IPS DF 6.9 (cell line): ENCODE measurements at regions not wholly inside any gene's neighbourhood (a gene's known extent, or its start where the extent isn't known, plus 50 kb on each side); places are given as distances from the start of the nearest gene placed in this dataset.

Source experiments
- DNase-seq: peaks from one replicate; pipeline ENCODE4 v3.0.0-alpha.2; 2013; ENCODE audit warnings: low read depth, low spot score
- H3K27ac ChIP-seq: one replicate; pipeline ENCODE4 v1.5.1; 2013; ENCODE audit warnings: low read length, control low read depth
- H3K27me3 ChIP-seq: 2 replicates; pipeline ENCODE4 v1.6.1; 2013; ENCODE audit warnings: mild to moderate bottlenecking, low read length; ENCODE audit not compliant: control insufficient read depth, insufficient read depth
- H3K36me3 ChIP-seq: 2 replicates; pipeline ENCODE4 v1.6.1; 2013; ENCODE audit warnings: low read length; ENCODE audit not compliant: control insufficient read depth, insufficient read depth
- H3K4me1 ChIP-seq: 2 replicates; pipeline ENCODE4 v1.6.1; 2013; ENCODE audit warnings: low read length; ENCODE audit not compliant: control insufficient read depth, insufficient read depth
- H3K4me3 ChIP-seq: 2 replicates; pipeline ENCODE4 v1.5.1; 2013; ENCODE audit warnings: mild to moderate bottlenecking, low read length
- H3K9me3 ChIP-seq: 2 replicates; pipeline ENCODE4 v1.6.1; 2013; ENCODE audit warnings: low read length, inconsistent platforms; ENCODE audit not compliant: control insufficient read depth, insufficient read depth
- WGBS: extraction: QIAGEN DNeasy Blood & Tissue Kit; methylation state at CpG from one replicate; pipeline ENCODE4 v1.1.7; 2013; ENCODE audit warnings: mixed read lengths, missing lambda C conversion rate; ENCODE audit not compliant: insufficient read length, insufficient coverage; 5-methylcytosine and 5-hydroxymethylcytosine counted together

DNA sequence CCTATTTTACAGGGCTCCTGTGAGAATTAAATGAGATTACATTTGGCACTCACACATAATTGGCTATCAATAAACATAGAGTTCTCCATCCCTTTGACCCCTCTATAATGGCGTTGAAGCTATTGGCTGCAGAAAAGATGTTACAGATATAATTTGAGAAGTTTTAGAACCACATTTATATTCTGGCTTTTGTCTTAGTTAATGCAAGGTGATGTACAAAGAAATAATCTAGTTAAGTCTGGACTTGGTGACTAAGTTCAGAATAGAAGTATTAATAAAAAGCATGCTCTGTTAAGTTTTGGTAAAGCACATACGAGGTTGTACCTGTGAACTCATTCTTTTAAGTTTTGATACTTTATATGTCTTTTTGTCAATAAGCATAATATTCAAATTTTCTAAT is 187.1 kb upstream of the HMGA2 start:
- Histone ChIP-seq H3K36me3 (no peaks in the 10 kb centered on the region), H3K4me3 (no peak overlapping the region), H3K27me3 (no peaks in the 10 kb centered on the region), H3K4me1 (no peaks in the 10 kb centered on the region), H3K27ac (no peak overlapping the region), H3K9me3 (no peaks in the 10 kb centered on the region)
- WGBS, result no CpG with 5 or more reads among the region's 2 CpGs
- no peak for DNase-seq

DNA sequence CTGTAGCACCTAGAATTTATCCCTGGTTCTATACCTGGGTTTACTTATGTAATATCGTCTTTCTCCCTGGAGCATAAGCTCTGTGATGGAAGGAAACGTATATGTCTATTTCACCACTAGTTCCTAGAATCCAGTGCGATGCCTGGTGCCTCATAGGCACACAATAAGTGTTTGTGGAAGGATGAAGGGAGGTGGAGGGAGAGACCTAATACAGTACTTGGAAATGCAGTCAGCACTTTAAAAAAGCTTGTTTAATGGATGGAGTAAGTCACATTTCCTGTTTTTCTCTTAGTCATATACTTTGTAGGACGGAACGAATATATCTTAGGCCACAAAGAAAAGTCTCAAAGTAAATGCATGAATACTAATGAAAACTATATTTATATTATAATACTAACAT is 186.5 kb upstream of the HMGA2 start:
- DNase-seq, result no peak
- H3K27ac ChIP-seq, result no peak overlapping the region
- no CpG with 5 or more reads among the region's 5 CpGs for WGBS
- H3K4me1 ChIP-seq, result no peaks in the 10 kb centered on the region
- no peaks in the 10 kb centered on the region for H3K27me3 ChIP-seq
- no peaks in the 10 kb centered on the region for H3K36me3 ChIP-seq
- no peak overlapping the region for H3K4me3 ChIP-seq
- H3K9me3 ChIP-seq, result no peaks in the 10 kb centered on the region

DNA sequence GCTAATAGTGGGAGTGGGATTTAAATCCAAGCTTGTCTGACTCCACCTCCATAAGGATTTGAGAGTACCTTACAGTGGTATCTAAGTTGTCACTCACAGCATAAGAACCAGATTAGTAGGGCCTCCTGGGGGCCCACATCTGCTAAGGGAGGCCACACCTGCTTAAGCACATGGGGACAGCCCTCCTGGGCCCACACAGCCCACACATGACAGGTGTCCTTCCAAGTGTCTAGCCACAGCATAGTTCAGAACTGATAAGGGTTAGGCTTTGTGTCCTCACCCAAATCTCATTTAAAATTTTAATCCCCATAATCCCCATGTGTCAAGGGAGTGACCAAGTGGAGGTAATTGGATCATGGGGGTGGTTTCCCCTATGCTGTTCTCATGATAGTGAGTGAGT is 186.0 kb upstream of the HMGA2 start:
- no peak for DNase-seq
- H3K36me3 ChIP-seq, result no peaks in the 10 kb centered on the region
- no peaks in the 10 kb centered on the region for H3K27me3 ChIP-seq
- no peak overlapping the region for H3K27ac ChIP-seq
- H3K4me3 ChIP-seq, result no peak overlapping the region
- no peaks in the 10 kb centered on the region for H3K9me3 ChIP-seq
- H3K4me1 ChIP-seq, result no peaks in the 10 kb centered on the region

DNA sequence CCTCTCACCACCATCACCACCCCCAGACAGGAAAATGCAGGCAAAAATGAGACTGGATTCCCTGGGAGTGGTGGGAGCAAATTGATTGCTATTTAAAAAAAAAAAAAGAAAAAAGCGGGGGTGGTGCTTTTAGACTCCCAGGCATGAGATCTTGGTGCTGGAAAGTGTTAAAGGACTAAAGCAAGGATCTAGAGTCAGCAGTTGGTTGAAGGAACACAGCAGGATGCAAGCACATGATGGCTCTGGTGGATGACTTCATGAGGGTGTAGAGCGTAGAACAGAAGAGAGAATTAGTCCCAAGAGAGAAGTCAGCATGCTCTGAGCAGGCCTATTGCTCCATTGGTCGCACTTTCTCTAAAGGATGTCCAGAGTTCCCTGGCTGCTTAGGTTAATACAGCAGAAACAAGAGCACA is 183.8 kb upstream of the HMGA2 start:
- no peak for DNase-seq
- H3K36me3 ChIP-seq, result no peaks in the 10 kb centered on the region
- no peak overlapping the region for H3K4me3 ChIP-seq
- no peaks in the 10 kb centered on the region for H3K27me3 ChIP-seq
- no peaks in the 10 kb centered on the region for H3K4me1 ChIP-seq
- WGBS, result no CpG with 5 or more reads among the region's 3 CpGs
- no peak overlapping the region for H3K27ac ChIP-seq
- no peaks in the 10 kb centered on the region for H3K9me3 ChIP-seq

DNA sequence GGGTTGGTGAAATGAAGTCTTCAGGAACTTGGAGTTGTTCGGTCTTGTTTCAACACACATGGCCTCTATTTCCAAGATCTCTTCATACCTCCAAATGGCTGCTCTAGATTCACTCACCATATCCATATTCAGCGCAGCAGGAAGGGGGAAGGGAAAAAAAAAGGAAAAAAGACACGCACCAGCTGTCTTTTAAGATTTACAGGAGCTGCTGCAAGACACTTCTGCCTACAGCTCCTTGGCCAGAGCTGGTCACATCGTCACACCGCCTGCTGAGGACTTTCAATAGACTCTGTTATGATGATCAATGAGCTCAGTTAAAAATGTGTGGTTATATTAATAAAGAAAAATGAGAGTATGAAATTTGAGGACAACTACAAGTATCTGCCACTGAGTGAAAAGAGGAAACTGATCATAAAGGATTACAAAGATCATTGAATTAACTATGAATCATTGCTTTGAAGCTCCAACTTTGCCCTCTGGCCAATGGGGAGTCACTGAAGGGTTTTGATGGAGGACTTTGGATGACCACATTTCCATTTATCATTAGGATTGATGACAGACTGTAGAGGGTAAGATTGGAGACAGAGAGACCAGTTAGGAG is 182.1 kb upstream of the HMGA2 start:
- WGBS, result no CpG with 5 or more reads among the region's 5 CpGs
- Histone ChIP-seq H3K9me3 (no peaks in the 10 kb centered on the region), H3K27me3 (no peaks in the 10 kb centered on the region), H3K27ac (no peak overlapping the region), H3K4me3 (no peak overlapping the region), H3K4me1 (no peaks in the 10 kb centered on the region), H3K36me3 (no peaks in the 10 kb centered on the region)
- DNase-seq, result no peak

DNA sequence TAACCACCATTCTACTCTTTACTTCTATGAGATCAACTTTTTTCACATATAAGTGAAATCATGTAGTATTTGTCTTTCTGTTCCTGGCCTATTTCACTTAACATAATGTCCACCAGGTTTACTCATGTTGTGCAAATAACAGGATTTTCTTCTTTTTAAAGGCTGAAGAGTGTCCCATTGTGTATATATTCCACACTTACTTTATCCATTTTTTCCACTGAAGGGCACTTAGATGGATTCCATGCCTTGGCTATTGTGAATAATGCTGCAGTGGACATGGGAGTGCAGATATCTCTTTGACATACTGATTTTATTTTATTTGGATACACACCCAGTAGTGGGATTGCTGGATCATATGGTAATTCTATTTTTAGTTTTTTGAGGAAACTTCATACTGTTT is 181.1 kb upstream of the HMGA2 start:
- no peak overlapping the region for H3K27ac ChIP-seq
- no peak for DNase-seq

DNA sequence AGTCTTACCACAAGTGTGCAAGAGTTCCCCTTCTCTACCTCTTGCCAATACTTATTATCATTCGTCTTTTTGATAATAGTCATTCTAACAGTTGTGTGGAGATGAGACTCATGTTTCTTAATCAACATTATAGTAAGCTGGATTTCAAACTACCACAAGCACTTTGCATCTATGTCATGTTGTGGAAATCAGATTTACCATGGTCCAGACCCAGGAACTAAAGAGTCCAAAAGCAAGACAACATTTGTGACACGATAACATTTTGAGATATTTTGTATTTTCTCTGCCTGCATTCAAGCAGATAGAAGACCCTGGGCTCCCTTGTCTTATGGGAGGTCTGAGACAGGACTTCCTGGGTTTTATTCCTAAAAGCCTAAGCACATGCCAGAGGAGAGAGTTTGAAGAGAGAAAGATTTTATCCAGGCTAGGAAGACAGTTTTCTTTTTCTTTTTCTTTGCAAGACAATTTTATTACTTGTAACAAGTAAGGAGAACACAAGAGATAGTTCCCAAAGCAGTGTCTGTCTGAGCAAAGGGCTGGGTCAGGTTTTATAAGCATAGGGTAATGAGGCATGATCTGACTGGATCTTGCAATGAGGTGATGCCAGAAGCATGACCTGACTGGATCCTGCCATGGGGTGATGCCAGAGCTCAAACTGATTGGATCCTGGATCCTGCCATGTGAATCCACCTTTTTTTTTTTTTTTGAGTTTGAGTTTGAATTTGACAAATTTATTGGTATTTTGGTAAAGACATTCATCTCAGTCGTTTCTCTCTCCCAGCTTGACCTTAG is 180.5 kb upstream of the HMGA2 start:
- H3K27me3 ChIP-seq, result no peaks in the 10 kb centered on the region
- no CpG with 5 or more reads among the region's 3 CpGs for WGBS
- H3K27ac ChIP-seq, result no peak overlapping the region
- no peaks in the 10 kb centered on the region for H3K9me3 ChIP-seq
- no peak for DNase-seq
- H3K36me3 ChIP-seq, result no peaks in the 10 kb centered on the region
- no peaks in the 10 kb centered on the region for H3K4me1 ChIP-seq
- H3K4me3 ChIP-seq, result no peak overlapping the region

More for the DNA sequence above, 181.1 kb upstream of the HMGA2 start:
- no peaks in the 10 kb centered on the region for H3K4me1 ChIP-seq
- H3K27me3 ChIP-seq, result no peaks in the 10 kb centered on the region
- no peaks in the 10 kb centered on the region for H3K9me3 ChIP-seq
- H3K36me3 ChIP-seq, result no peaks in the 10 kb centered on the region
- no peak overlapping the region for H3K4me3 ChIP-seq

DNA sequence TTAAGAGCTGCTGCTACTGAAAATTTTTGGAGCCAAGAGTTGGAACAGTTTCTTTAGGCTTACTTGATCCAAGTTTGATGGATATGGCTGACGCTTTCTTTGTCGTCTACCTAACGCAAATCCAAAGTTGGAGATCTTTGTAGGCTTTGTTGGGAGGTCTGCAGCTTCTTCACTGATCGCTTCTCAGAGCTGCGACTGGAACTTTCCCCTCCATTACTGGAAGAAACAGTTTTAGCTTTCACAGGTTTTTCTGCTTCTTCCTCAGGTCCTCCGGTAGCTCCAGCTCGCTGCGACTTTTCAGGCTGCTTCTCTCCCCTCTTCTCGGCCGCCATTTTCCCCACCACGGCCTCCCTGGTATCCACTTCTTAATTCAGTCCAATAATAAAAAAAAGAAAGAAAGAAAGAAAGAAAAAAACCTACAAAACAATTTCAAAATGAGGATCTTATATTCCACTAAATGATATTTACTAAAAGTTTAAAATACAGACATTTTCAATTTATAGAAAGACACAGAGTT is 178.1 kb upstream of the HMGA2 start:
- DNase-seq, result no peak
- no peaks in the 10 kb centered on the region for H3K27me3 ChIP-seq
- no peaks in the 10 kb centered on the region for H3K36me3 ChIP-seq
- H3K9me3 ChIP-seq, result no peaks in the 10 kb centered on the region
- no peak overlapping the region for H3K4me3 ChIP-seq
- H3K27ac ChIP-seq, result no peak overlapping the region
- WGBS, result no CpG with 5 or more reads among the region's 11 CpGs
- H3K4me1 ChIP-seq, result no peaks in the 10 kb centered on the region

DNA sequence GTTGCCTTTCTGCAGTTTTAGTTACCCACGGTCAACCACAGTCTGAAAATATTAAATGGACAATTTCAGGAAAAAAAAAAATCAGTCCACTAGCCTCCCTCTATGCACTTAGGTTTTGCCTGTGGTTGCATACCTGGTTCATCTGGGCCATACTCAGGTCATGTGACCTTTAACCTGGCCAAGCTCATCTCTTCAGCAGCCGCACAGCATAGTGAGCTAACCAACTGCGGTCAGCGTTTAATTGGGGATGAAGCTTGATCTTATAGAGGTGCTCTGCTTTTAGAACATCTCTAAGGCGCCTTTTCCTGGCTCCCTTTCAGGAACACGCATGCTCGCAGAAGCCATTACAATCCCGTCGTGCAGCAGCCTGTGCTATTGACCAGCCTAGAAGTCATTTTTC is 177.2 kb upstream of the HMGA2 start:
- DNase-seq, result no peak
- no peak overlapping the region for H3K27ac ChIP-seq
- no peak overlapping the region for H3K4me3 ChIP-seq
- no peaks in the 10 kb centered on the region for H3K27me3 ChIP-seq
- no peaks in the 10 kb centered on the region for H3K4me1 ChIP-seq
- no CpG with 5 or more reads among the region's 9 CpGs for WGBS
- H3K9me3 ChIP-seq, result no peaks in the 10 kb centered on the region
- H3K36me3 ChIP-seq, result no peaks in the 10 kb centered on the region

DNA sequence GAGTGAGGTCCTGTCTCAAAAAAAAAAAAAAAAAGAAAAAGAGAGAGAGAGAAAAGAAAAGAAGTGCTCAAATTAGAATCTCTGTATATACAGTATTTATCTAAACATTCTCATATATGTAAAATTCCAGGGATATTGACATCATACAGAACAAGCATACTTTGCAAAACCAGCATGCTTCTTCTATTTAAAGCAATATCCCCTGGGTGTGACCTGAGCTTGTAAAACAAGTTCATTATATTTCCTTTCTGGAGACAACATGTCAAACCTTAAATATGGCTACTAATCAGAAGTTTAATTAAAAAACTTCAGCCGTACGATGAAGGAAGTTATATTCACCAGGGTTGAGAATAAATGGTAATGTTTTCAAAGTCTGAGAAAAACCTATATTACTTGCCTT is 175.8 kb upstream of the HMGA2 start:
- no peak overlapping the region for H3K27ac ChIP-seq
- no CpG with 5 or more reads among the region's 2 CpGs for WGBS

DNA sequence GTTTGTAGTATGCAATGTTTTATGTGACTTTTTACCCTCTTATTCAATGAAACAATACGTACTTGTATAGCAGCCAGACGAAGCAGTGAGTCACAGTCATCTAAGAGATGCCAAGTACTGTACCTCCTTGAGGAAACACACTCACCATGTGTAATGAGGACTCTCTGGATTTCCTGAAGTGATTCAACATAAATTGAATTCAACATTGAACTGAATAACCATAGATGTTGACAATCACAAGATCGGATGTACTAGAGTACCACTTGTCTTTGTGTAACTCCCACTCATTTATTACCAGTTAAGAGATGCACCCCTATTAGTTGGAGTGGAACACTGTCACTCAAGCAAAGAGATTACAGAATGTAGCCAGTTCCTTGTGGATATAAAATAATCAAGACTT is 175.2 kb upstream of the HMGA2 start:
- H3K4me1 ChIP-seq, result no peaks in the 10 kb centered on the region
- DNase-seq, result no peak
- H3K4me3 ChIP-seq, result no peak overlapping the region
- H3K36me3 ChIP-seq, result no peaks in the 10 kb centered on the region
- no peak overlapping the region for H3K27ac ChIP-seq
- no CpG with 5 or more reads among the region's 3 CpGs for WGBS
- H3K27me3 ChIP-seq, result no peaks in the 10 kb centered on the region
- no peaks in the 10 kb centered on the region for H3K9me3 ChIP-seq

More for the DNA sequence above, 175.8 kb upstream of the HMGA2 start:
- no peak for DNase-seq
- no peaks in the 10 kb centered on the region for H3K4me1 ChIP-seq
- no peak overlapping the region for H3K4me3 ChIP-seq
- H3K27me3 ChIP-seq, result no peaks in the 10 kb centered on the region
- no peaks in the 10 kb centered on the region for H3K9me3 ChIP-seq
- no peaks in the 10 kb centered on the region for H3K36me3 ChIP-seq
